Uterus (tissue), 2 donors: ENCODE measurements at regions not wholly inside any gene's neighbourhood (a gene's known extent, or its start where the extent isn't known, plus 50 kb on each side); places are given as distances from the start of the nearest gene placed in this dataset.

Source experiments
- CTCF ChIP-seq, 4 experiments: fragments of 200-600 bp in 2 of 4; fragments of 450-650 bp in 2 of 4; sonication (generic) in 2 of 4; IDR thresholded peaks; one replicate each; pipeline ENCODE4 v1.5.1; 2016 to 2019; ENCODE audit warnings: antibody characterized with exemption in 4 of 4, mild to moderate bottlenecking in 2 of 4, moderate library complexity in 1 of 4
- POLR2A ChIP-seq, 2 donors: fragments of 450-650 bp; IDR thresholded peaks; one replicate each; pipeline ENCODE4 v1.6.1; 2016; ENCODE audit warnings: antibody characterized with exemption in 2 of 2, mild to moderate bottlenecking in 1 of 2, moderate library complexity in 1 of 2

DNA sequence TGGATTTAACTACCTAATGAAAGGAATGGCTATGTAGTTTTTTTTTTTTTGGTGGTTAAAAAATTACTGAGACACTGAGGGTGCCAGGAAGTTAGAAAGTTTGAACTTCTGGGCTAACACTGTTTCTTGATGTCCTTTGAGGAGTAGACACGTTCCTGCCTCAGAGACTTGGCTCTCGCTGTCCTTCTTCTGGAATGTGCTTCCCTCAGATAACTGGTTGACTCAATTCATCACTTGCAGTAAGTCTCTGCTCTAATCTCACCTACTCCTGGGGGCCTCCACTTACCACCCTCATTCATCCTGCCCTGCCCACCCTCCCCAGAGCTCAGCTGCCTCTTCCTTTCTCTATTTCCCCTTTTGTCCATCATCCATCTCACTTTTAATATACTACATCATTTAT is 167.0 kb downstream of the YTHDC2 start:
- no peak for TF ChIP-seq CTCF (IDR thresholded peaks at IDR 0.05)
- TF ChIP-seq POLR2A (IDR thresholded peaks at IDR 0.05) = no peak
